SK-N-SH (cell line): ENCODE measurements at regions not wholly inside any gene's neighbourhood (a gene's known extent, or its start where the extent isn't known, plus 50 kb on each side); places are given as distances from the start of the nearest gene placed in this dataset.

ENCODE experiments used
- GABPA ChIP-seq: IDR thresholded peaks from 2 replicates; pipeline ENCODE4 v1.4.0; 2012; ENCODE audit warnings: low read depth, mild to moderate bottlenecking
- YY1 ChIP-seq: IDR thresholded peaks from 2 replicates; pipeline ENCODE4 v1.4.0; 2012; ENCODE audit warnings: low read depth, mild to moderate bottlenecking
- TF ChIP-seq, protein P1 (sequence below): fragments of 200-600 bp; sonication (generic); IDR thresholded peaks from 2 replicates; pipeline ENCODE4 v1.6.1; 2017; ENCODE audit warnings: antibody characterized with exemption, mild to moderate bottlenecking, moderate library complexity
- TF ChIP-seq, protein P2 (sequence below): fragments of 150-350 bp; IDR thresholded peaks from 2 replicates; pipeline ENCODE4 v1.6.1; 2017; ENCODE audit warnings: antibody characterized with exemption, low read length, low read depth, borderline replicate concordance

DNA sequence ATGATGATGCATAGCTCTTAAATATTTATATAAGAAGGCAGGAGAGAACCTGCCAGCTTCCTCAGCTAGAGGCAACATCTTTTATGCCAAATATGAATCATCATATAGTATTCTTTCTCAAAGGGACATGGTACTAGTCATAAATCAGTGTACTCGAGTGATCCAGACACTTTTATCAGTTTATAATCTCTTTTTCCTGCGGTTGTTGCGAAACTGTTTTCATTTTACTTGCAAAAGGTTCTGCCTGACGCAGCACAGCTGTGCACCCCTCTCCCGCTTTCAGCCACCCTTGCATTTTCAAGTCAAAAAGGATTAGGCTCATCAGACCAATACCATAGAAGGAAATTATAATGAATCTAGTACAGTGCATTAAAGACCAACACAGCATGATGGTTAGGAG is 332.3 kb upstream of the PRKCQ start:
- TF ChIP-seq YY1, result no peak
- TF ChIP-seq, protein P1, sequence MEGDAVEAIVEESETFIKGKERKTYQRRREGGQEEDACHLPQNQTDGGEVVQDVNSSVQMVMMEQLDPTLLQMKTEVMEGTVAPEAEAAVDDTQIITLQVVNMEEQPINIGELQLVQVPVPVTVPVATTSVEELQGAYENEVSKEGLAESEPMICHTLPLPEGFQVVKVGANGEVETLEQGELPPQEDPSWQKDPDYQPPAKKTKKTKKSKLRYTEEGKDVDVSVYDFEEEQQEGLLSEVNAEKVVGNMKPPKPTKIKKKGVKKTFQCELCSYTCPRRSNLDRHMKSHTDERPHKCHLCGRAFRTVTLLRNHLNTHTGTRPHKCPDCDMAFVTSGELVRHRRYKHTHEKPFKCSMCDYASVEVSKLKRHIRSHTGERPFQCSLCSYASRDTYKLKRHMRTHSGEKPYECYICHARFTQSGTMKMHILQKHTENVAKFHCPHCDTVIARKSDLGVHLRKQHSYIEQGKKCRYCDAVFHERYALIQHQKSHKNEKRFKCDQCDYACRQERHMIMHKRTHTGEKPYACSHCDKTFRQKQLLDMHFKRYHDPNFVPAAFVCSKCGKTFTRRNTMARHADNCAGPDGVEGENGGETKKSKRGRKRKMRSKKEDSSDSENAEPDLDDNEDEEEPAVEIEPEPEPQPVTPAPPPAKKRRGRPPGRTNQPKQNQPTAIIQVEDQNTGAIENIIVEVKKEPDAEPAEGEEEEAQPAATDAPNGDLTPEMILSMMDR, result no peak
- TF ChIP-seq, protein P2, sequence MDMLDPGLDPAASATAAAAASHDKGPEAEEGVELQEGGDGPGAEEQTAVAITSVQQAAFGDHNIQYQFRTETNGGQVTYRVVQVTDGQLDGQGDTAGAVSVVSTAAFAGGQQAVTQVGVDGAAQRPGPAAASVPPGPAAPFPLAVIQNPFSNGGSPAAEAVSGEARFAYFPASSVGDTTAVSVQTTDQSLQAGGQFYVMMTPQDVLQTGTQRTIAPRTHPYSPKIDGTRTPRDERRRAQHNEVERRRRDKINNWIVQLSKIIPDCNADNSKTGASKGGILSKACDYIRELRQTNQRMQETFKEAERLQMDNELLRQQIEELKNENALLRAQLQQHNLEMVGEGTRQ, result no peak
- TF ChIP-seq GABPA, result no peak
